Immature natural killer cell (primary cell): ENCODE measurements at regions not wholly inside any gene's neighbourhood (a gene's known extent, or its start where the extent isn't known, plus 50 kb on each side); places are given as distances from the start of the nearest gene placed in this dataset.
"Not testable (repeated sequence)": the region's sequence is repeated elsewhere in the genome, so short reads cannot be mapped to it uniquely, and the experiment has no call there.

Source experiments
- DNase-seq, 3 donors: peaks; one replicate each; pipeline ENCODE4 v3.0.0; 2022; ENCODE audit warnings: mixed read lengths in 1 of 3
- H3K27ac Mint-ChIP-seq, 6 donors: one replicate each; pipeline ENCODE4 v1.8.0; 2020; ENCODE audit warnings: mixed read lengths in 6 of 6, mild to moderate bottlenecking in 5 of 6, inconsistent platforms in 4 of 6, moderate library complexity in 3 of 6
- H3K27me3 Mint-ChIP-seq, 3 donors: one replicate each; pipeline ENCODE4 v1.8.0; 2020 to 2021; ENCODE audit warnings: low read depth in 3 of 3, mild to moderate bottlenecking in 3 of 3, mixed read lengths in 3 of 3, moderate library complexity in 3 of 3, inconsistent platforms in 1 of 3
- H3K36me3 Mint-ChIP-seq, 3 donors: one replicate each; pipeline ENCODE4 v1.8.0; 2020; ENCODE audit warnings: mixed read lengths in 3 of 3, inconsistent platforms in 2 of 3, mild to moderate bottlenecking in 2 of 3
- H3K4me1 Mint-ChIP-seq, 2 donors: one replicate each; pipeline ENCODE4 v1.8.0; 2020; ENCODE audit warnings: inconsistent platforms in 2 of 2, mild to moderate bottlenecking in 2 of 2, mixed read lengths in 2 of 2, moderate library complexity in 1 of 2
- H3K4me3 Mint-ChIP-seq, 5 donors: one replicate each; pipeline ENCODE4 v1.8.0; 2020; ENCODE audit warnings: mild to moderate bottlenecking in 5 of 5, mixed read lengths in 5 of 5, inconsistent platforms in 3 of 5, moderate library complexity in 3 of 5
- H3K9me3 Mint-ChIP-seq, 6 donors: one replicate each; pipeline ENCODE4 v1.8.0; 2020; ENCODE audit warnings: mild to moderate bottlenecking in 6 of 6, mixed read lengths in 6 of 6, inconsistent platforms in 4 of 6, moderate library complexity in 3 of 6

DNA sequence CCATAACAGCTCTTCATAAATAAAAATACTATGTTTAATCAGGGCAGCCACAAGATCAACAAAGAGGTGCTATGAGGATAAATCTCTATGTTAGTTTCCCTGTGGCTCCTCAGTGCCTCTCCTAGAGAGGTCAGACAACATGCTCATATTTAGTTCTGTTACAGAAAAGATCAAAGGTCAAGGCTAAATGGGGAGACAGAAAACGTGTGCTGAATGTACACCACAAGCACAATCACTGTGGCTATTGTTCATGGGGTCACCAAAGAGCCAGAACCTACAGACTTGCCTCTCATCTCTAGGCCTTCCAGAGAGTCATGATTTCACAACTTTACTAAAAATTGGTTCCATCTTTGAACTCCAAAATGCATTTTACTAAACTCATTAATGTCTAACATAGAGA is 409.8 kb downstream of the HACE1 start:
- Mint-ChIP-seq H3K4me1 (no peaks in the 10 kb centered on the region), H3K27ac (no peak overlapping the region), H3K36me3 (no peaks in the 10 kb centered on the region)

DNA sequence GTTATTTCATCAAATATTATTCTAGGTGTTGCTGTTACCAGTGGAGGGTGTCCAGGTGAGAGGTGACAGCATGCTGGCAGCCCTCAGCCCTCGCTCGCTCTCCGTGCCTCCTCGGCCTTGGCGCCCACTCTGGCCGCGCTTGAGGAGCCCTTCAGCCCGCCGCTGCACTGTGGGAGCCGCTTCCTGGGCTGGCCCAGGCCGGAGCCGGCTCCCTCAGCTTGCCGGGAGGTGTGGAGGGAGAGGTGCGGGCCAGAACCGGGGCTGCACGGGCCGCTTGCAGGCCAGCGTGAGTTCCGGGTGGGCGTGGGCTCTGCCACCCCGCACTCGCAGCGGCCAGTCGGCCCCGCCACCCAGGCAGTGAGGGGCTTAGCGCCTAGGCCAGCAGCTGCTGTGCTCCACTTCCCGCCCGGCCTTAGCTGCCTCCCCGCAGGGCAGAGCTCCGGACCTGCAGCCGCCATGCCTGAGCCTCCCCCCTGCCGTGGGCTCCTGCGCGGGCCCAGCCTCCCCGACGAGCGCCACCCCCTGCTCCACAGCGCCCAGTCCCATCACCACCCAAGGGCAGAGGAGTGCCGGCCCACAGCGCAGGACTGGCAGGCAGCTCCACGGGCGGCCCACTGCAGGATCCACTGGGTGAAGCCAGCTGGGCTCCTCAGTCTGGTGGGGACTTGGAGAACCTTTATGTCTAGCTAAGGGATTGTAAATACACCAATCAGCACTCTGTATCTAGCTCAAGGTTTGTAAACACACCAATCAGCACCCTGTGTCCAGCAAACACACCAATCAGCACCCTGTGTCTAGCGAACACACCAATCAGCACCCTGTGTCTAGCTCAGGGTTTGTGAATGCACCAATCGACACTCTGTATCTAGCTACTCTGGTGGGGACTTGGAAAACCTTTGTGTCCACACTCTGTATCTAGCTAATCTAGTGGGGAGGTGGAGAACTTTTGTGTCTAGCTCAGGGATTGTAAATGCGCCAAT is 413.3 kb downstream of the HACE1 start:
- not testable (repeated sequence) for DNase-seq, H3K27ac Mint-ChIP-seq, H3K36me3 Mint-ChIP-seq, H3K4me3 Mint-ChIP-seq, H3K27me3 Mint-ChIP-seq, H3K9me3 Mint-ChIP-seq, H3K4me1 Mint-ChIP-seq

More for the DNA sequence above, 409.8 kb downstream of the HACE1 start:
- H3K27me3 Mint-ChIP-seq = no peaks in the 10 kb centered on the region
- no peak for DNase-seq
- no peak overlapping the region for H3K4me3 Mint-ChIP-seq
- H3K9me3 Mint-ChIP-seq = peaks cover 0 to 7% (median 1%) of the 10 kb centered on the region in 6 donors

DNA sequence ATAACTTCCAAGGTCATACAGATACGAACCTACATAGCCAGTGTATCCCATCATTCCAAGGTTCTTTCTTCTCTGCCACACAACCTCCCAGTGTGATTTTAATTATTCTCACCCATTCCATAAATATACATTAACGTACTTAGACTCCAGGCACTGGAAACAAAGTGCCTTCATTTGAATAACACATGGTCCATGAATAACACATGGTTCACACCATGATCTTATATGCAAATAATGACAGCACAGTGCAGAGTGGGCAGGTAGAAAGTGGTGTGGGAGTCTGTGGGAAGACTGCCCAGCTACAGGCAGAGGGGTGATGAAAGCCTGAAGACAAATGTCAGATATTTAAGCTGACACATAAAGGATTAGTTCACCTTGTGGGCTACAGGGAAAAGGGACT is 425.2 kb downstream of the HACE1 start:
- Mint-ChIP-seq H3K27me3 (peaks cover 0 to 9% (median 1%) of the 10 kb centered on the region in 3 donors), H3K36me3 (peaks cover 0 to 3% (median 0%) of the 10 kb centered on the region in 3 donors), H3K4me1 (no peaks in the 10 kb centered on the region), H3K27ac (no peak overlapping the region), H3K4me3 (no peak overlapping the region), H3K9me3 (peaks cover 0 to 14% (median 8%) of the 10 kb centered on the region in 6 donors)
- no peak for DNase-seq

DNA sequence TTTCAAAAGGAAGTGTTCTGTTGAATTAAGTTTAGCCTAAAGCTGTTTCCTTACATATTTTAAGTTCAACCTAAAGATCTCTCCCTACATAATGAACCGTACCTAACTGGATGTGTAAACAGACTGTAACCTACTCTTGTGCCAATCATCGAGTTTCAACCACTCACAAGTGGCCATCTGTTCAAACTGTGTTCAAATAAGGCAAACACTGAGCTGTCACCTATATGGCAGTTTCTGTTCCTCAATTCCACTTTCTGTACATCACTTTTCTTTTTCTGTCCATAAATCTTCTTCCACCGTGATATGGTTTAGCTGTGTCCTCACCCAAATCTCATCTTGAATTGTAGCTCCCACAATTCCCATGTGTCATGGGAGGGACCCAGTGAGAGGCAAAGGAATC is 428.6 kb downstream of the HACE1 start:
- Mint-ChIP-seq H3K27me3 (peaks cover 2 to 7% (median 2%) of the 10 kb centered on the region in 3 donors), H3K4me3 (no peak overlapping the region), H3K36me3 (no peaks in the 10 kb centered on the region), H3K27ac (no peak overlapping the region), H3K4me1 (no peaks in the 10 kb centered on the region), H3K9me3 (peaks cover 4 to 15% (median 7%) of the 10 kb centered on the region in 6 donors)
- DNase-seq = no peak

DNA sequence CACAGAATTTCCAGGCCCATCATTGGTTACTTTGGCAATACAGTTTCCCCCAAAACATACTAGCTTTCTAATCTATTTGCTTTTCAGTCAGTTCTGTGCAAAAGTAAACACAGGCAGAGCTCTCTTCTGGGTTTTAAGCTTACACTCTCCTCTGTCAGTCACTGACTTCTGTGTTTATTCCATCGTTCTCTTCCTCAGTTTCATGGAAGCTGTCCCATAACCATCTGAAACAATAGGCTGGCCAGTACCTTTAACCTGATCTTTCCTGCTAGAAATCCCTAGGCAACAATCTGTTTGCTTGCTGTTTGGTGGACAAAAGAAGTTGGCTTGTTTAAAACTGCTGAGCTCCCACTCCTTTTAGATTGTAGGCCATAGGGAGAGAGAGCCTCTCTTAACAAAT is 431.5 kb downstream of the HACE1 start:
- no peak overlapping the region for H3K27ac Mint-ChIP-seq
- H3K4me1 Mint-ChIP-seq = no peaks in the 10 kb centered on the region
- no peak overlapping the region for H3K4me3 Mint-ChIP-seq
- peaks cover 2 to 7% (median 3%) of the 10 kb centered on the region in 3 donors for H3K27me3 Mint-ChIP-seq
- no peak for DNase-seq
- peaks cover 0 to 2% (median 0%) of the 10 kb centered on the region in 3 donors for H3K36me3 Mint-ChIP-seq
- H3K9me3 Mint-ChIP-seq = peaks cover 4 to 38% (median 19%) of the 10 kb centered on the region in 6 donors

DNA sequence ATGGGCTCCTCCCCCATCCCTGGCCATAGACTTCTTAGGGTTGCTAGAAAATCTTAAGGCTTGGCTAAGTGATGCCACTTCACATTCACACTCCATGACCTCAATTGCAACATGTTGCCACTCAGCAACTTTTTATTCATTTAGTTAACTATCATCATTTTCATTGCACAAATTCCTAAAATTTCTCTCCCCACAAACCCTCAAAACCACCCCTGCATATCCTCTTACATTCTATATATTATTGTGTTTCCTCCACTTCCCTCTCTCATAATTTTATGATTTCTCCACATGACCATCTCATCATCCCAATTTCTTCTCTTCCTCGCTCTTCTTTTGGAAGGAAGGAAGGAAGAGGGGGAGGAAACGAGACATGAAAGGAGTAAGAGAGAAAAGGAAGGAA is 436.0 kb downstream of the HACE1 start:
- no peaks in the 10 kb centered on the region for H3K4me1 Mint-ChIP-seq
- H3K27me3 Mint-ChIP-seq = peaks cover 0 to 3% (median 2%) of the 10 kb centered on the region in 3 donors
- peaks cover 0 to 3% (median 0%) of the 10 kb centered on the region in 3 donors for H3K36me3 Mint-ChIP-seq
- H3K9me3 Mint-ChIP-seq = peaks cover 6 to 55% (median 25%) of the 10 kb centered on the region in 6 donors
- no peak overlapping the region for H3K4me3 Mint-ChIP-seq
- no peak for DNase-seq
- H3K27ac Mint-ChIP-seq = no peak overlapping the region

DNA sequence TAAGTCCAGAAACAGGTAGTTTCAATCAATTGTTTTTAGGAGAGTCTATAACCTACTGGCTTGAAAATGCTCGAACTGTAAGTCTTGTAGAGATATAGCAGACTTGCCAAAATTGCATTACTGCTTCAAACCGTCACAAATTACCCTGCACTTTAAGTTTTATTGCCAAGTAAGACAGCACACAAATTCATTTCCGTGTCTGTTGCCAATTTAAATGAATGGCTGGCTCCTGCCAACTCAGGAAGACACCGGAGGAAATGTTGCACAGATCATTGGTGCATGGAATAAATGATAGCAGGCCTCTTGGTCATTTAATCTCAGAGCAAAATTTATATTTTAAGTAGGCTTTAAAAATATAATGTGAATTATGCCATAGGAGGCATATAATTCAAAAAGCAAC is 438.1 kb downstream of the HACE1 start:
- Mint-ChIP-seq H3K9me3 (peaks cover 6 to 49% (median 26%) of the 10 kb centered on the region in 6 donors), H3K4me1 (no peaks in the 10 kb centered on the region), H3K4me3 (no peak overlapping the region), H3K27me3 (peaks cover 0 to 3% (median 2%) of the 10 kb centered on the region in 3 donors), H3K27ac (no peak overlapping the region), H3K36me3 (peaks cover 0 to 3% (median 0%) of the 10 kb centered on the region in 3 donors)
- DNase-seq = no peak

DNA sequence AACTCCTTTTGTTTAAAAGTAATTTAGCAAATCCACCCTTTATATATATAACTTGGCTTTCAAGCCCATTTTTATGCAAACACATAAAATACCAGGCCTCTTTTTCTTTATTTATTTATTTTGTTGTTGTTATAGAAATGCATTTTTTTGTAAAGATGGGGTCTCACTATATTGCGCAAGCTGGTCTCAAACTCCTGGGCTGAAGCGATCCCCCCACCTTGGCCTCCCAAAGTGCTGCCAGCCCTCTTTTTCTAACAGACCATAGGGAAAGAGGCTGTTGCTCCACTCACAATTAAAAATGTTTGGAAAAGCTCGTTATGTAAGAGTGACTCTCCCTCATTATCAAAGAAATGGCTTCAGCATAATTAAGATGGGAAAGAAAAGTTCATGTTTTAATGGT is 440.9 kb downstream of the HACE1 start:
- Mint-ChIP-seq H3K27me3 (peaks cover 0 to 2% (median 1%) of the 10 kb centered on the region in 3 donors), H3K36me3 (peaks cover 0 to 3% (median 0%) of the 10 kb centered on the region in 3 donors), H3K4me1 (no peaks in the 10 kb centered on the region), H3K27ac (no peak overlapping the region), H3K4me3 (no peak overlapping the region), H3K9me3 (peaks cover 6 to 28% (median 18%) of the 10 kb centered on the region in 6 donors)
- no peak for DNase-seq

DNA sequence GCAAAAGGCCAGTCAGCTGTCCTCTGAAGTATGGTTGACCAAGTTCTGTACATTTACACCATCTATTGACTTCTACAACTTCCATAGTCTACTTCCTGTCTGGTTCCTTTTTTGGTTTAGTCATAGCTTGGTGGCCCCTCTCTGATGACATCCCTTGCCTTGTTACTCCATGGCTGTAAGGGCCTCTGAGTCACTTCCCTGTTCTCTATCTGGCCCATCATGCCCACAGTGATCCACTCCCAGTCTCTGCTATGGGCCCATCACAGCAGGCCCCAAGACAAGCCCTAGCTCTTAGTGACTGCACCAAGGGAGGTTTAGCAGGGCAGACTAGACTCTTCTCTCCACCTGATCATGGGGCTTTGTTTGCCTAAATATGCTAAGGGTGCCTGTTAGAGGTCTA is 441.6 kb downstream of the HACE1 start:
- Mint-ChIP-seq H3K4me1 (no peaks in the 10 kb centered on the region), H3K27ac (no peak overlapping the region), H3K4me3 (no peak overlapping the region), H3K36me3 (peaks cover 0 to under 1% (median 0%) of the 10 kb centered on the region in 3 donors), H3K27me3 (peaks cover 0 to 2% (median 1%) of the 10 kb centered on the region in 3 donors), H3K9me3 (peaks cover 7 to 21% (median 12%) of the 10 kb centered on the region in 6 donors)
- DNase-seq = no peak

DNA sequence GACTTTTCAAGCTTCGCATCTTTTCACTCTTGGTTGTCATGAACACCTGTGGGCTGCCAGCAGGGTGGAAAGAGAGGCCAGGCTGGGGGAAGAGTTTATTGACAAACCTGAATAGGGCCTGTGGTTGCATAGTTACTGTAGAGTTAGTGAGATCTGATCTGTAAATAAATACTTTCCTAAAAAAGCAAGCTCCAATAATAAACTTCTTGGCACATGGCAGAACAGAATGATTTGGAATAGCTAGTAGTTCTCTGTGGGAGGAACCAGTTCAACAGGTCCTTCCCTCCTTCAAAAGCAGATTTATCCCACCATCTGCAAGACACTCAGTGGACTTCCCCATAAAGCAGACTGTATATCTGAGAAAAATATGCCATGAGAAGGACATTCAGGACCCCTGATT is 445.0 kb downstream of the HACE1 start:
- H3K36me3 Mint-ChIP-seq = no peaks in the 10 kb centered on the region
- DNase-seq = no peak
- H3K27me3 Mint-ChIP-seq = peaks cover 0 to 2% (median 0%) of the 10 kb centered on the region in 3 donors
- peaks cover under 1 to 12% (median 8%) of the 10 kb centered on the region in 6 donors for H3K9me3 Mint-ChIP-seq
- H3K4me3 Mint-ChIP-seq = no peak overlapping the region
- no peaks in the 10 kb centered on the region for H3K4me1 Mint-ChIP-seq
- H3K27ac Mint-ChIP-seq = no peak overlapping the region

DNA sequence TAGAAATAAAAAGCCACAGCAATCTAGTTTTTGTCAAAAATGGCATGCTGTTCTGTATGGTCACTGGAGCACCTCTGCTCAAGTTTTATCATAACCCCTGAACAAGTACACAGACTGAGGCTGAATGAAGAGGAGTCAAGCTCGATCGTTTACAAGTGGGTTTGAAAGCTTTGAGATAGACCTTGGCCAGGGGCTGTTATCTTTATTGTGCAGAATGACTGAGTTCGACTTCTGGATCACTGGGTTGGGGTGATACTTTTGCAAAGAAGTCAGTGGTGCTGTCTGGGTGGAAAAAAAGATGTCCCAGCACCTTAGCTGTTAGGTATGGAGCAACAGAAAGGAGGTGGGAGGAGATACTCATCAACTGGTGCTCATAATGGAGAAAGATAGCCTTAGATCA is 446.0 kb downstream of the HACE1 start:
- no peaks in the 10 kb centered on the region for H3K36me3 Mint-ChIP-seq
- no peak overlapping the region for H3K4me3 Mint-ChIP-seq
- no peaks in the 10 kb centered on the region for H3K4me1 Mint-ChIP-seq
- peaks cover 3 to 9% (median 6%) of the 10 kb centered on the region in 6 donors for H3K9me3 Mint-ChIP-seq
- H3K27ac Mint-ChIP-seq = no peak overlapping the region
- peaks cover 0 to 3% (median 0%) of the 10 kb centered on the region in 3 donors for H3K27me3 Mint-ChIP-seq
- DNase-seq = no peak

DNA sequence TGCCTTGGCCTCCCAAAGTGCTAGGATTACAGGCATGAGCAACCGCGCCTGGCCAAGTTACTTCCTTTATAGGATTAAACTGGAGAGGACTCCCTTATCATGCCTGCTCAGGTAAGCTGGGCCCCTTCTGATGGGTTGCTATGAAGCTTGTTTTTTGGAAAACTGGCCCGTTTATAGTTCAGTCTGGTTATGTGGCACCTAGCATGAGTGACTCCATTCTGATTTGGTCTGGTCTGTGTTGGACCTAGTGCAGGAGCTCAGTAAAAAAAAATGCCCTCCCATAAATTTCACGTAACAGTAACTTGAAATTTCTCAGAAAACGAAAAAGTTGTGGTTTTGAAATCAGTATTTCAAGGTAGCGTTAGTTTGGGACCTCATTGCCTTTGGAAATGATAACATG is 448.4 kb downstream of the HACE1 start:
- no peak overlapping the region for H3K27ac Mint-ChIP-seq
- peaks cover 0 to 2% (median 2%) of the 10 kb centered on the region in 3 donors for H3K27me3 Mint-ChIP-seq
- H3K4me3 Mint-ChIP-seq = no peak overlapping the region
- H3K4me1 Mint-ChIP-seq = no peaks in the 10 kb centered on the region
- no peaks in the 10 kb centered on the region for H3K36me3 Mint-ChIP-seq
- no peak for DNase-seq
- H3K9me3 Mint-ChIP-seq = peaks cover 3 to 10% (median 5%) of the 10 kb centered on the region in 6 donors

DNA sequence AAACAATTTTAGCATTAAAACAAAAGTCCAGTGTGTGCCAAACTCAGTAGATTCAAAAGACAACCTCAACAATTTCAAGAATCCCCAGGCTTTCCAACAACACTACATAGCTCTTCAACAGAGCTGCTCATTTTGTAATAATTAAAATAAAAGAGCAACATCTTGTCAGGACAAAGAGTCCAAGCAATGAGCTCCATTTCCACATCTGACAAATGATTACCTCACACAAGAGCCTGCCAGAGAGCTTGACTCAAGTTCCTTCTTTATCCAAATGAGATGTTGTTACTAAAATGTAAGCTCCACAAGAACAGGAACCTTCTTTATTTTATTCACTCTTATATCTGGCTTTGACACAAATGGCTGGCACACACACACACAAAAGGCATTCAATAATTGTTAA is 449.8 kb downstream of the HACE1 start:
- H3K36me3 Mint-ChIP-seq = no peaks in the 10 kb centered on the region

DNA sequence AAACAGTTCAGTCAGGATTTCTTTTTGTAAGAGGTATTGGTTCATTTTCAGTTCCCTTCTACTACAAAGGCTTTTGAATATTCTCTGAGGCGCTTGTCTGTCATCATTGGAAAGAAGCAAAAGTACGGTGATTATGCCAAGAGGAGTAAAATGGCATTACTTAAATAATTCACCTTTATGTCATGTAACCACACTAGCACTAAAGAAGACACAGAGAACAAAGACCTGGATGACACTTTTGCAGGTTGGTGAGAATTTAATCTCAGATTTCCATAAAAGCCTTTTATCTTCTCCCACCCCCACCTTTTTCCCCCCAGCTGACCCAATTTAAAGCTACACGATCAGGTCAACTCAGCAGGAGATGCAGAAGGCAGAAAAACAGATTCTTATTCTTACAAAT is 451.8 kb downstream of the HACE1 start:
- peaks cover 2 to 10% (median 8%) of the 10 kb centered on the region in 6 donors for H3K9me3 Mint-ChIP-seq
- no peak for DNase-seq
- no peaks in the 10 kb centered on the region for H3K36me3 Mint-ChIP-seq
- H3K4me1 Mint-ChIP-seq = no peaks in the 10 kb centered on the region
- no peak overlapping the region for H3K27ac Mint-ChIP-seq
- H3K4me3 Mint-ChIP-seq = no peak overlapping the region
- H3K27me3 Mint-ChIP-seq = peaks cover 0 to 4% (median 2%) of the 10 kb centered on the region in 3 donors

More for the DNA sequence above, 449.8 kb downstream of the HACE1 start:
- no peak for DNase-seq
- Mint-ChIP-seq H3K27me3 (peaks cover 0 to 2% (median 2%) of the 10 kb centered on the region in 3 donors), H3K9me3 (peaks cover 3 to 10% (median 8%) of the 10 kb centered on the region in 6 donors), H3K27ac (no peak overlapping the region), H3K4me1 (no peaks in the 10 kb centered on the region), H3K4me3 (no peak overlapping the region)
